Panc1 (cell line): ENCODE measurements at regions not wholly inside any gene's neighbourhood (a gene's known extent, or its start where the extent isn't known, plus 50 kb on each side); places are given as distances from the start of the nearest gene placed in this dataset.

Experiments used
- ATAC-seq: fragments of 200-7000 bp; cut with Tn5 transposase; 2 replicates; pipeline ENCODE4 v1.9.1; 2020; ENCODE audit warnings: mild to moderate bottlenecking, moderate library complexity
- BruUV-seq: library from RNA; stranded (reverse); fragments of 400-500 nt; replicated peaks from 2 replicates; lab custom pipeline; 2021; lab: Mats Ljungman, UMichigan
- CTCF ChIA-PET: fragments of 300-600 bp; sonication (Branson Sonifier 250); formaldehyde crosslinking; loops from one replicate; lab custom pipeline; 2022; ENCODE audit warnings: antibody characterized with exemption; lab: Charles Lee
- POLR2A ChIA-PET: fragments of 300-600 bp; sonication (Branson Sonifier 250); formaldehyde crosslinking; loops from one replicate; lab custom pipeline; 2022; ENCODE audit warnings: antibody characterized with exemption; lab: Charles Lee
- DNase-seq: peaks from one replicate; pipeline ENCODE4 v3.0.0-alpha.2; 2010; ENCODE audit warnings: low read depth, low spot score
- H3K27ac ChIP-seq: 2 replicates; pipeline ENCODE4 v1.5.1; 2011; ENCODE audit warnings: mild to moderate bottlenecking, low read length, inconsistent platforms
- H3K27me3 ChIP-seq: fragments of 200-500 bp; sonication (Bioruptor generic); 2 replicates; pipeline ENCODE4 v1.6.0; 2014; ENCODE audit warnings: low read length, inconsistent platforms; ENCODE audit not compliant: control insufficient read depth, insufficient read depth
- H3K36me3 ChIP-seq: fragments of 200-500 bp; sonication (Bioruptor generic); 2 replicates; pipeline ENCODE4 v1.5.1; 2014; ENCODE audit warnings: inconsistent platforms, mild to moderate bottlenecking, low read length, moderate library complexity; ENCODE audit not compliant: control insufficient read depth, insufficient read depth
- H3K4me1 ChIP-seq: 2 replicates; pipeline ENCODE4 v1.5.1; 2011; ENCODE audit warnings: inconsistent platforms, mild to moderate bottlenecking, low read length, moderate library complexity; ENCODE audit not compliant: control insufficient read depth, insufficient read depth
- H3K4me3 ChIP-seq, 2 experiments: 2 replicates each; pipeline ENCODE4 v1.5.1; 2011 to 2012; ENCODE audit warnings: low read depth in 2 of 2, low read length in 2 of 2, mild to moderate bottlenecking in 2 of 2, inconsistent platforms in 1 of 2, moderate library complexity in 1 of 2
- H3K9me3 ChIP-seq: fragments of 200-500 bp; sonication (Bioruptor generic); 2 replicates; pipeline ENCODE4 v1.5.1; 2014; ENCODE audit warnings: low read depth, mild to moderate bottlenecking, inconsistent platforms, low read length, moderate library complexity; ENCODE audit not compliant: control insufficient read depth, insufficient read depth
- CTCF ChIP-seq: fragments of 450-650 bp; IDR thresholded peaks from 2 replicates; pipeline ENCODE4 v1.5.1; 2017; ENCODE audit warnings: mild to moderate bottlenecking
- POLR2AphosphoS5 ChIP-seq: IDR thresholded peaks from 2 replicates; pipeline ENCODE4 v1.6.1; 2012; ENCODE audit warnings: mild to moderate bottlenecking, low read depth, low read length, moderate library complexity
- REST ChIP-seq, 2 experiments: IDR thresholded peaks; 2 replicates each; pipeline ENCODE4 v1.6.1; 2011 to 2012; ENCODE audit warnings: low read depth in 2 of 2, control low read depth in 1 of 2, low read length in 1 of 2, mild to moderate bottlenecking in 1 of 2, moderate library complexity in 1 of 2; ENCODE audit not compliant: insufficient read depth in 1 of 2
- SIN3A ChIP-seq: IDR thresholded peaks from 2 replicates; pipeline ENCODE4 v1.6.1; 2012; ENCODE audit warnings: low read depth, mild to moderate bottlenecking, low read length, moderate library complexity, borderline replicate concordance; ENCODE audit not compliant: insufficient read depth
- TCF7L2 ChIP-seq: IDR thresholded peaks from 2 replicates; pipeline ENCODE4 v1.6.1; 2011; ENCODE audit warnings: mild to moderate bottlenecking, low read depth, low read length, inconsistent platforms
- in situ Hi-C: cut with HindIII; loops from 2 replicates; pipeline ENCODE4 v1.10.0; 2016; ENCODE audit warnings: low sequenced_read_pairs, low pct_unique_long_range_greater_than_20kb
- intact Hi-C: fragments of 100-400 bp; cut with micrococcal nuclease; formaldehyde crosslinking; loops from one replicate; pipeline ENCODE4 v1.10.0; 2022; ENCODE audit not compliant: unreplicated experiment

GRCh38 chr17:34784526-34784925 lies 176.7 kb downstream of the CCT6B start:
- TF ChIP-seq SIN3A = no peak
- no peak for TF ChIP-seq TCF7L2
- TF ChIP-seq CTCF = no peak
- TF ChIP-seq POLR2AphosphoS5 = no peak
- no peak for TF ChIP-seq REST (IDR thresholded peaks at IDR 0.05; ENCODE audit: insufficient read depth in 1 of 2, low read depth in 2 of 2, low read length in 1 of 2)
- Histone ChIP-seq H3K36me3 (no peaks in the 10 kb centered on the region), H3K4me3 (no peak overlapping the region), H3K9me3 (peaks cover 3% of the 10 kb centered on the region; the same call in 1 of the 2 replicates), H3K27me3 (no peaks in the 10 kb centered on the region), H3K4me1 (no peaks in the 10 kb centered on the region), H3K27ac (no peak overlapping the region)
- CTCF ChIA-PET = no interaction called here
- intact Hi-C loops = no loop called here
- ATAC-seq (no peak), DNase-seq (no peak)
- in situ Hi-C loops = no loop called here
- no TSS peak for BruUV-seq
- POLR2A ChIA-PET = no interaction called here

GRCh38 chr17:34782271-34782670 lies 179.0 kb downstream of the CCT6B start:
- DNase-seq = no peak
- H3K4me1 ChIP-seq = no peaks in the 10 kb centered on the region
- in situ Hi-C loops = no loop called here
- CTCF ChIA-PET = no interaction called here
- peaks cover 3% of the 10 kb centered on the region; the same call in 1 of the 2 replicates for H3K9me3 ChIP-seq
- no peaks in the 10 kb centered on the region for H3K36me3 ChIP-seq
- no peaks in the 10 kb centered on the region for H3K27me3 ChIP-seq
- BruUV-seq = no TSS peak
- no peak overlapping the region for H3K27ac ChIP-seq
- TF ChIP-seq REST (IDR thresholded peaks at IDR 0.05; ENCODE audit: insufficient read depth in 1 of 2, low read depth in 2 of 2, low read length in 1 of 2) = no peak
- no peak for TF ChIP-seq SIN3A
- TF ChIP-seq TCF7L2 = no peak
- TF ChIP-seq CTCF = no peak
- no peak for TF ChIP-seq POLR2AphosphoS5
- H3K4me3 ChIP-seq = no peak overlapping the region
- POLR2A ChIA-PET = no interaction called here
- ATAC-seq = no peak
- intact Hi-C loops = no loop called here
